HG03039 (cell line): ENCODE measurements at regions not wholly inside any gene's neighbourhood (a gene's known extent, or its start where the extent isn't known, plus 50 kb on each side); places are given as distances from the start of the nearest gene placed in this dataset.

ENCODE experiments used
- ATAC-seq: cut with Tn5 transposase; IDR thresholded peaks from one replicate; pipeline ENCODE4 v1.9.1; 2021; ENCODE audit warnings: mild to moderate bottlenecking, moderate library complexity; ENCODE audit not compliant: unreplicated experiment

DNA sequence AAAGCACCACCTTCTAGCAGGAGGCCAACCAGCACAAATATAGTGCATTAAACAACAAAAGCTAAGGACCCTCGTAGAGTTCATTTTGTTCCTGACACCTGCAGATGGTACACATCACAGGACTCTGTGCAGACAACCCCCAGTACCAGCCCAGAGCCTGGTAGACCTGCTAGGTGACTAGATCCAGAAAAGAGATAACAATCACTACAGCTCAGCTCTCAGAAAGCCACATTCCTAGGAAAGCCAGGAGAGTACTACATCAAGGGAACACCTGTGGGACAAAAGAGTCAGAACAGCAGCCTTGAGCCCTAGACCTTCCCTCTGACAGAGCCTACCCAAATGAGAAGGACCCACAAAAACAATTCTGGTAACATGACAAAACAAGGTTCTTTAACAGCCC is 344.7 kb upstream of the PTBP2 start:
- no peak for ATAC-seq

- ATAC-seq: no peak
These were observed 337.0 kb upstream of the PTBP2 start for GRCh38 chr1:96384611-96385010.

DNA sequence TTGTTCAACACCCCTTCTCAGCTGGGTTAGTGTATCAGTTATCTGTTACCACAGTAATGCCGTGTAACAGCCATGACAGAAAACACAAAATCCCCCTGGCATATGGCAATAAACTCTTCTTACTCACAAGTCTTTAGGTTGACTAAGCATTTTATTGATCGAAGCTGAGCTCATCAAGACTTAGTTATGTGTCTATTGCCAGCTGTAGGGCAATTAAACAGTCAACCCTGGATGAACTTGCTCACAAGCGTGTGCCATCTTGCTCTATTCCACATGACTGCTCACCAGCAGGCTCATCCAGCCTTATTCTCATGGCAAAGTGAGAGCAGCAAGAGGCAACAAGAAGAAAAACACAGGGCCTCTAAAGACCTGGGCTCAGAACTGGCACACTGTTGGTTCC is 333.8 kb upstream of the PTBP2 start:
- ATAC-seq: no peak

DNA sequence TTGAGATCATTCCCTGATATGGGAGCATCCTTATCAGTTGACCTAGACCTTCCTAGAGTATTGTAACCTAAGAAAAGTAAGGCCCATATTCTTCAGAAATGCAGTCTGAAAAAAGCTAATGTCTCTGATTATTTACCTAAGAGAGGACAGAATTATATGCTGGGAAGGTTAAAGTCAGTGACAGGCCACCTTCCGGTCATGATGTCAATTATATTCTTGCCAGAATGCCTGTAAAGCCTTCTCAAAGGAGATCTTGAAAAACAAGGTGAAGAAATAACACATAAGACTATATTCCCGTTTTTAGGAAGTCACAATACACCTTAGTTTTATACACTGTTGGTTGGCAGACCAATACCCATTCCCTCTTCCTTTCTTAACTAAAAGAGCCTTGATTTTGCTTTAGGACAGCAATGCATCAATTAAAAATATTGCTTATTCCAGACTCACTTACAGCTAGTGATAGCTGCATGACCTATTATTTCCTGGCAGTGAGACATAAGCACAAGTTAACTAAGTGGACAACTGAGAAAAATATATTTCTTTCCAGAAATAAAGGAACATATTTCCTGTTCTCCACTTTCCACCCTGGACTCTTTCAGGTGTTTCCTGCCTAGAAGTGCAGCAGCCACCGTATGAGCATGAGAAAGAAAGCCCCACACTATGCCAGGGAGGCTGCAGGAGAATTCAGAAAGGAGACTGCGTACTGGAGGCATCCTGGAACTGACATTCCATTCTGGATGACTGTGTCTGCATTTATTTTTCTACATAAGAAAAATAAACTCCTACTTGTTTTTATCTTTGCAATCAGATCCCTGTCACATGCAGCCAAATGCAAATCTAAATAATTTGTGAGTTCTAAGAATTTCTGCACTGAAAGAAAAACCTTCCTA is 332.9 kb upstream of the PTBP2 start:
- no peak for ATAC-seq

GRCh38 chr1:96400089-96400488 is 321.5 kb upstream of the PTBP2 start:
- ATAC-seq: no peak

GRCh38 chr1:96409087-96409486 is 312.5 kb upstream of the PTBP2 start:
- ATAC-seq: no peak

DNA sequence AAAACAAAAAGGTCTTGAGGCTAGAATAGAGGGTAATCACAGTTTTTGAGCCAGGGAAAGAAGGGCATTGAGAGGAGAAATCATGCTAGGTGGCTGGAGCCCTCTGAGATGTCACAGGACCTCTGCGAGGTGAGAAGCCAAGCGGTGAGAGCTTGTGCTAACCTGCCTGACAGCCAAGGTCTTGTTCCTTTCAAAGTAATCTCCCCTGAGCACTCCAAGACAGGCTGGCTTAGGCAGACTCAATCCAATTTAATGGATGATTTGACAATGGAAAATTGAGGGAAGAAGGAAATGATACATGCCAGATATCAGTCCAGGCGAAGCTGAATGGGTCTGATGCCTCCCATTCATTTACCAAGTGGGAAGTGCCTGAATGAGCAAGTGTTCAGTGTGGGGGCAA is 311.9 kb upstream of the PTBP2 start:
- ATAC-seq: no peak

DNA sequence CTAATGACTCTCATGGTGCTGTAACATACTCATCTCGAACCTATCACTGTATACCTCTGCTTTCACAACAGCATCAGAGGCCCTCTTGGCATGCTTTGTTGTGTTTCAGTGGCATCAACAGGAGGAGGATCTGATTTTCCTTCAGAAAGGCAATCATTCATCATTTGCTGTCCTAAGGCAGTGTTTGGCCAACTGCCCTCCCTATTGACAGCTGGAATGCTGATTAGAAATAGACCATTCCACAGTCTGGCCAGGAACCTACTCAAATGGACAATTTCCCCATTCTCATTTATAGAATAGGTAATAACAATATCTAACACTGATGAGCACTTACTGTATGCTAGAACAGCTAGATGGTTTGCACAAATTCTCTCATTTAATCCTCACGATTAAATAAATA is 310.6 kb upstream of the PTBP2 start:
- ATAC-seq: no peak

GRCh38 chr1:96414598-96414997 is 307.0 kb upstream of the PTBP2 start:
- no peak for ATAC-seq

GRCh38 chr1:96416111-96416595 is 305.4 kb upstream of the PTBP2 start:
- no peak for ATAC-seq

DNA sequence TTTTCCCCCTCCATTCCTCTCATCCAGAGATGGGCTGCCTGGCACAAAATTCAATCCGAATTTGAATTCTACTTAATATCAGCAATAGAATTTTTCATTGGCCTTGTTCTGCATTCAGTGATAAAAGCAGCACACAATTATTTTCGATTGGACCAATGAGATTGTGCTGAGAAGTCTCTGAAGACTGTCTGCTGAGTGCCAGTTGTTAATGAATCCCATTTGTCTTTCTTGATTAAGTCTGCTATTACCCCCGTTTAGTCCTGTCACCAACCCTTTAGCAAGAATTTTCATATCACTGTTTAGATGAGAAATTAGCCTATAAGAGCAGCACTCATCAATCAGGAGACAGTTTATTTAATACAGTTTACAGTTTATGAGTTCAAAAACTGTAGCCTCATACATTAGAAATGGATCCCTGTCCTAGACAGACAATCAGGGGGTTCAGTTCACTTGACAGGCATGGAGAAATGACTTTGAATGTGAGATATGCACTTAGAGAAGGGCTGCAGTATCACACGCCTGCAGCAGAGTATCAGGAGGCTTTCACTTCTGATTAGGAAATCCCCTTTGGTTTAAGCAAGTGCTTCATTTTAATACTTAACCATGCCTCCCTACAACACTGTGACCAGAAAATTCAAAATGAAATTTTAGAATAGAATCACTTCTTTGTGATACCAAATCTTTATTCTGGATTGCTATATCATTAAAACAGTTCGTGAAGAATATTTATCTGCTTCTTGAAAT is 304.7 kb upstream of the PTBP2 start:
- peak; percentile 91 for ATAC-seq

- ATAC-seq: no peak
These were observed 302.6 kb upstream of the PTBP2 start for GRCh38 chr1:96418969-96419368.

DNA sequence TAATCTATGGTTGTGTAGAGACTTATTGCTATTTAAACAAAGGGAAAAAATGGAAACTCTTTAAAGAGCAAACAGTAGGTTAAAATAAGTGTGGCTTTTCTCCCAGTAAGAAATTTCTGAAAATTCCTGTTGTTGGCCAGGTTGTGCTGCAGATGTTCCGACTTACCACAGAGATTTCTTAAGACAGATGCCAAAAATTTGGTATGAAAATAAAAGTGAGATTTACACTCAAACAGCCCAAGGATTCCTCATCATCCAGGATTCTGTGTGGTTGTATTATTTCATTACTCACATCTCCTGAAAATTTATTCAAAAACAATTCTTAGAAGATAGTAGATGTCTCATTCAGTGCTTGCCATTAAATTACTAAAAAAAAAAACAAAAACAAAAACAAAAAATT is 296.7 kb upstream of the PTBP2 start:
- no peak for ATAC-seq

- ATAC-seq: no peak
These were observed 296.0 kb upstream of the PTBP2 start for GRCh38 chr1:96425382-96426129.

DNA sequence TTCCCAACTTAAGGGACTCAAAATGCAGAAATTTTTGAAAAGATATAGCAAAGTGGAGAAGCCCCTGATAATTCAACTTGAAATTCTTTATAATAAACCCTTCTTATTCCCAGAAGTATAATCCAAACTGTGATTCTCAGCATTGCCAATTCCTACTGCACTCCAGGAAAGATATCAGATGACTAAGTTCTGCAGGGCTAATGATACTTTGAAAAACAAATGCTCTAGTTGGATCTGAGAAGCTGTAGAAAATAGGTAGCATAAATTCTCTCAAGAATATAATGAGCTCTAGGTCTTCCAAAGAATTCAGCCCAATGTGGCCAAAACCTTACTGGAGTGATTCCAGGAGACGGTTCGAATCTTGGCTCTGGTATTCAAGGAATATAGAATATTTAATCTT is 294.0 kb upstream of the PTBP2 start:
- ATAC-seq: no peak

DNA sequence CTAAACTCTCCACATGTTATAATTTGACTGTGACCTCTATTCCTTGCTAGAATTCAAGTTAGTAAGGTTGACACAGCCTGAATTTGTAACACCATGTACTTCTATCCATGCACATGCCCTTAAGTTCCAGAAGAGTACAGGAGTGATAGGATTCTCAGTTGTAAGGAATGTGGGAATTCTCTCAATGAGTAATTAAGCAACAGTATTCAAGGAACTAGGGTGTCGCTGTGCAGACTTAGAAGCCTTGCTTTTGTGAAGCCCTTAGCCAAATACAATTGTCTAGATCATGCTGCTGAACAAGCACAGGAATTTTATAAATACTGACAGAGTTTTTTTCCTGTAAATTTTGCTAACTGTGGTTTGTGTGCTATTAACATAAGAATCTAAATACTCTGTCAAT is 276.3 kb upstream of the PTBP2 start:
- ATAC-seq: no peak

GRCh38 chr1:96464066-96464465 is 257.5 kb upstream of the PTBP2 start:
- no peak for ATAC-seq

DNA sequence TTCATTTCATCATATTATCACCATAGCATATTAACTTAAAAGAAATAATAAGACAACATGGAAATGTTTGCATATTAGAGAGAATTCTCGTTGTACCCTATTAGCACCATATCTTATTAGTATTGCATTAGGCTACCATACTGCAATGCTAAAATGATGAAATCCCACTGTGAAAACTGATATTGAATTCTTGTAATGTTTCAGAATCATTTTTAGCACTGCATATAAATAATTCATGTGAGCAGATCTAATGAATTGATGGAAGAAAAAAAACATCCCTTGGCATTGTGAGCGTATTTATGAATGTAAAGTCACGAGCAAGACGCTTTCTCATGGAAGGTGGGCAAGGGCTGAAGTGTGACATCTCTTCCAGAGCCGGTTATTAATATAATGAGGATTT is 257.1 kb upstream of the PTBP2 start:
- ATAC-seq: no peak

DNA sequence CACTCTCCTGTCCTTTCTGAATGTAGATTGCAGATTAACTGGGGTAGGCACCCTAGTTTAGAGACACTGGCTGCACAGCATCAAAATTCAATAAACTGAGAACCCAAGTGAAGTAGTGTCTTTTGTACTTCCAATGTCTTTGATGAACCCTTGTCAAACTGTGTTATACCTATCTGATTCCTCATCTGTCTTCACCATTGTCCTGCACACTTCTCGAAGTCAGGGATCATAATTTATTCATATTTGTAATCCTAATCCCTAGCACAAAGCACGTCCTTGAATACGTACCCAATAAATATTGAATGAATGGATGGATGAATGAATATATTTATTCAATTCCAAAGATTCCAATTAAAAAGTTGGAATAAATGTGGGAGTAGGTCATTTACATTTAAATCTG is 256.6 kb upstream of the PTBP2 start:
- ATAC-seq: no peak

DNA sequence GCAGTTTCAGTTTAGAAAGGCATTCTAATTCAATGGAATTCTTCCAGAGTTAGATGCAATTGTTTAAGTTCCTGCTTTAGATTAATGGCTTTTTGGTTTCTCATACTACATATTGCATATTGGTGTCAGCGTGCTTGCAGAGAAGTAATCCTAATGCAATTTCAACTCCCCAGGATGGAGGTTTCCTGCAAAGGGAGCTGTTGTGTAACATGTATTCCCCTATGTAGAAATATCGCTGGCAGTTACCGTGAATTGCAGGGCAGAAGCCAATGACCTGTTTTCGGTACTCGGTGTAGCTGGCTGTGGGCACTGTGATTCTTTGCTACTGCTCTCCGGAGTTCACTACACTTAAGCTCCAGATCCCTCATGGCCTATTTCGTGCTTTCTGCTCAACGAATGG is 256.1 kb upstream of the PTBP2 start:
- no peak for ATAC-seq

DNA sequence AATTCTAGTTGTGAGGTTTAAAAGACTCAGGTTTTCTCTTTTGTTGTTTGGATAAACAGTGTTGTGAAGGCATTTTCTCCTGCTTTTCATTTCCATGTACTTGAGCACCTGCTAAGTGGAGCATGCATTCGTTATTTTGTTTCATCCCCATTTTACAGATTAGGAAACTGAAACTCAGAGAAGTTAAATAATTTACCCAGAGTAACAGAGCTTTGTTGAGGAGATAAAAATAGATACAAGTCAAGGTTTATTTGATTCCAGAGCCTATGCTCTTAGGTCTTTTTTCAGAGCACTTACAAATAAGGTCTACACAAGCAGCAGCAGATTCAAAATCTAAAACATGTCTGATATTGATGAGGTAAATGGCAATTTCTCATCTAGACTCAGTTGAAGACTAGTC is 254.7 kb upstream of the PTBP2 start:
- ATAC-seq: no peak
